Endodermal cell (in vitro differentiated cells): ENCODE measurements at regions not wholly inside any gene's neighbourhood (a gene's known extent, or its start where the extent isn't known, plus 50 kb on each side); places are given as distances from the start of the nearest gene placed in this dataset.

ENCODE experiments used
- DNase-seq: peaks from one replicate; pipeline ENCODE4 v3.0.0-alpha.2; 2017
- H3K27ac ChIP-seq: 2 replicates; pipeline ENCODE4 v1.5.1; 2013; ENCODE audit warnings: mild to moderate bottlenecking, low read depth, low read length, moderate library complexity
- H3K27me3 ChIP-seq: 2 replicates; pipeline ENCODE4 v1.6.1; 2013; ENCODE audit warnings: mild to moderate bottlenecking, low read length, moderate library complexity; ENCODE audit not compliant: insufficient read depth, control insufficient read depth, poor library complexity, severe bottlenecking
- H3K36me3 ChIP-seq: 2 replicates; pipeline ENCODE4 v1.7.0; 2013; ENCODE audit warnings: mild to moderate bottlenecking, low read length, moderate library complexity; ENCODE audit not compliant: control insufficient read depth, insufficient read depth
- H3K4me1 ChIP-seq: one replicate; pipeline ENCODE4 v1.7.0; 2013; ENCODE audit warnings: low read length; ENCODE audit not compliant: control insufficient read depth, insufficient read depth
- H3K4me3 ChIP-seq: 2 replicates; pipeline ENCODE4 v1.5.1; 2013; ENCODE audit warnings: mild to moderate bottlenecking, low read length, moderate library complexity
- H3K9ac ChIP-seq: 2 replicates; pipeline ENCODE4 v1.6.1; 2013; ENCODE audit warnings: mild to moderate bottlenecking, low read length, moderate library complexity; ENCODE audit not compliant: poor library complexity, severe bottlenecking; ENCODE audit errors: extremely low read depth
- H3K9me3 ChIP-seq: 2 replicates; pipeline ENCODE4 v1.6.1; 2013; ENCODE audit warnings: mild to moderate bottlenecking, low read length, moderate library complexity; ENCODE audit not compliant: control insufficient read depth
- H3K27ac Mint-ChIP-seq: 2 replicates; pipeline ENCODE4 v1.8.0; 2020; ENCODE audit warnings: mixed read lengths
- H3K27me3 Mint-ChIP-seq: 2 replicates; pipeline ENCODE4 v1.8.0; 2021; ENCODE audit warnings: mild to moderate bottlenecking, mixed read lengths; ENCODE audit not compliant: insufficient read depth
- H3K36me3 Mint-ChIP-seq: 2 replicates; pipeline ENCODE4 v1.8.0; 2020; ENCODE audit warnings: low read depth, mixed read lengths
- H3K4me1 Mint-ChIP-seq: 2 replicates; pipeline ENCODE4 v1.8.0; 2020; ENCODE audit warnings: mixed read lengths
- H3K4me3 Mint-ChIP-seq: 2 replicates; pipeline ENCODE4 v1.8.0; 2020; ENCODE audit warnings: mild to moderate bottlenecking, moderate library complexity, mixed read lengths
- H3K9me3 Mint-ChIP-seq: 2 replicates; pipeline ENCODE4 v1.8.0; 2020; ENCODE audit warnings: mild to moderate bottlenecking, mixed read lengths
- WGBS, 2 experiments: methylation state at CpG; one replicate each; pipeline versions ENCODE4 v1.1.5 to v1.1.7; 2013; ENCODE audit warnings: missing lambda C conversion rate in 2 of 2, mixed read lengths in 1 of 2; ENCODE audit not compliant: insufficient coverage in 1 of 2, insufficient read length in 1 of 2; 5-methylcytosine and 5-hydroxymethylcytosine counted together
- TF ChIP-seq, protein P1 (sequence below): fragments of 200-600 bp; sonication (generic); conservative IDR thresholded peaks from 2 replicates; pipeline ENCODE4 v1.5.0; 2021; ENCODE audit warnings: antibody characterized with exemption, mild to moderate bottlenecking

DNA sequence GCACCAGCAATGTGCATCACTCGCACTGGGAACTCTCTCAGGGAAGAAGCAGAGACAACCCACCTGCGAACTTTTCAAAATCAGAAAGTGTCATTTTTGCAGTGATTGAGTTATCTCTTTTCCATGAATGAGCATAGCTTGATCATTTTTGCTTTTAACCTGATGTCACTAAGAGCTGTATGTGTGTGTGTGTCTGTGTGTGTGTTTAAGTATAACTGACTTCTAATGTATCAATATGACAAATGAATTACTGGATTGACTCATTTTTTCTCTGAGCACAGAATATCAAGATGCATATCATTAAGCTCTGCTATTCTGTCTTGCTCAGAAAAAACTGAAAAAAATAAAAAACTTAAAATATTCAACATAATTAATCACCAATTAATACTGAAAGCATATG lies 548.9 kb upstream of the MARCKS start:
- DNase-seq = no peak
- H3K36me3 ChIP-seq = no peaks in the 10 kb centered on the region
- no peaks in the 10 kb centered on the region for H3K4me1 ChIP-seq
- H3K4me3 Mint-ChIP-seq = no peak overlapping the region
- no peak overlapping the region for H3K4me3 ChIP-seq
- no peaks in the 10 kb centered on the region for H3K9me3 ChIP-seq
- peaks cover 5% of the 10 kb centered on the region for H3K4me1 Mint-ChIP-seq
- no peak overlapping the region for H3K27ac ChIP-seq
- H3K9me3 Mint-ChIP-seq = no peaks in the 10 kb centered on the region
- peaks cover 9% of the 10 kb centered on the region for H3K27me3 ChIP-seq
- no peak overlapping the region for H3K27ac Mint-ChIP-seq
- H3K27me3 Mint-ChIP-seq = peaks cover 13% of the 10 kb centered on the region
- WGBS, 2 experiments = 64 to 83% methylated on average over 2 of the region's 2 CpGs
- TF ChIP-seq, protein P1, sequence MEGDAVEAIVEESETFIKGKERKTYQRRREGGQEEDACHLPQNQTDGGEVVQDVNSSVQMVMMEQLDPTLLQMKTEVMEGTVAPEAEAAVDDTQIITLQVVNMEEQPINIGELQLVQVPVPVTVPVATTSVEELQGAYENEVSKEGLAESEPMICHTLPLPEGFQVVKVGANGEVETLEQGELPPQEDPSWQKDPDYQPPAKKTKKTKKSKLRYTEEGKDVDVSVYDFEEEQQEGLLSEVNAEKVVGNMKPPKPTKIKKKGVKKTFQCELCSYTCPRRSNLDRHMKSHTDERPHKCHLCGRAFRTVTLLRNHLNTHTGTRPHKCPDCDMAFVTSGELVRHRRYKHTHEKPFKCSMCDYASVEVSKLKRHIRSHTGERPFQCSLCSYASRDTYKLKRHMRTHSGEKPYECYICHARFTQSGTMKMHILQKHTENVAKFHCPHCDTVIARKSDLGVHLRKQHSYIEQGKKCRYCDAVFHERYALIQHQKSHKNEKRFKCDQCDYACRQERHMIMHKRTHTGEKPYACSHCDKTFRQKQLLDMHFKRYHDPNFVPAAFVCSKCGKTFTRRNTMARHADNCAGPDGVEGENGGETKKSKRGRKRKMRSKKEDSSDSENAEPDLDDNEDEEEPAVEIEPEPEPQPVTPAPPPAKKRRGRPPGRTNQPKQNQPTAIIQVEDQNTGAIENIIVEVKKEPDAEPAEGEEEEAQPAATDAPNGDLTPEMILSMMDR = no peak
- H3K36me3 Mint-ChIP-seq = no peaks in the 10 kb centered on the region
- no peak overlapping the region for H3K9ac ChIP-seq

DNA sequence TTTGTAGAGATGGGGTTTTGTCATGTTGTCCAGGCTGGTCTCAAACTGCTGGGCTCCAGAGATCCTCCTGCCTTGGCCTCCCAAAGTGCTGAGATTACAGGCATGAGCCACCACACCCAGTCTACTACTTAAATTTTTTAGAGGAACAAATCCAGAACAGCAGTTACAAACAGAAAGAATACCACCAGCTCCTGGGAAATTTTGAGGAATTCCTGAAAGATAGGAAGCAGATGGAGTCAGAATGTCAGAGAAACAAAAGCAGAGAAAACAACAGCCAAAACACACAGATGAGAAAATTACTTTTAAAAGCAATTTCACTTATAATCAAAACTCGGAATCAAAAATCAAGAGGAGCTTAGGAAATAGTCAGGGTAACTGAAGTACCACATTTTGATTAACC lies 543.3 kb upstream of the MARCKS start:
- Histone ChIP-seq H3K27me3 (peaks cover 50% of the 10 kb centered on the region), H3K4me3 (no peak overlapping the region), H3K27ac (no peak overlapping the region), H3K4me1 (no peaks in the 10 kb centered on the region), H3K36me3 (no peaks in the 10 kb centered on the region), H3K9ac (no peak overlapping the region), H3K9me3 (no peaks in the 10 kb centered on the region)
- Mint-ChIP-seq H3K27ac (no peak overlapping the region), H3K4me3 (no peak overlapping the region), H3K27me3 (peaks cover 47% of the 10 kb centered on the region), H3K36me3 (no peaks in the 10 kb centered on the region), H3K9me3 (no peaks in the 10 kb centered on the region), H3K4me1 (peaks cover 5% of the 10 kb centered on the region)
- DNase-seq = no peak
- WGBS, 2 experiments = 84 to 88% methylated on average over 1 of the region's 1 CpG
- TF ChIP-seq, protein P1 = no peak

DNA sequence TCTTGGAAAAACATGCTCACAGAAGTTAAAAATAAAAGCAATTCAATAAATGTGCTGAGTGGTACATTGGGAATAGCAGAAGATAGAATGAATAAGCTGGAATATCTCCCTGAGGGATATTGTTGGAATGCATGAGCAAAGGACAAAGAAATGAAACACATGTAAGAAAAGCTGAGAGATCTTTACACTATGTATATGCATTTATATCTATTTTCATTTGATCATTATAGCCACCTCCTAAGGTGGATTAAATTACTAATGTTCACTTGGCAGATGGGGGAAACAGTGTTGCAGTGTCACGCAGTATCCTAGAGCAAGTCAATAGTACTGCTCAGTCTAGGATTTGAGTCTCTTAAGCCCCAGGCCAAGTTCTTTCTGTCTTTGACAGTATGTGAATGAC lies 542.0 kb upstream of the MARCKS start:
- Mint-ChIP-seq H3K27me3 (peaks cover 48% of the 10 kb centered on the region), H3K4me1 (peaks cover 5% of the 10 kb centered on the region), H3K9me3 (no peaks in the 10 kb centered on the region), H3K36me3 (no peaks in the 10 kb centered on the region), H3K27ac (no peak overlapping the region), H3K4me3 (no peak overlapping the region)
- Histone ChIP-seq H3K27ac (no peak overlapping the region), H3K9me3 (no peaks in the 10 kb centered on the region), H3K4me3 (no peak overlapping the region), H3K4me1 (no peaks in the 10 kb centered on the region), H3K36me3 (no peaks in the 10 kb centered on the region), H3K9ac (no peak overlapping the region), H3K27me3 (peaks cover 64% of the 10 kb centered on the region)
- TF ChIP-seq, protein P1 = no peak
- no peak for DNase-seq
- 100% methylated on average over 1 of the region's 1 CpG for WGBS, 2 experiments
